ENCODE measurements at regions not wholly inside any gene's neighbourhood (a gene's known extent, or its start where the extent isn't known, plus 50 kb on each side); places are given as distances from the start of the nearest gene placed in this dataset.

- TF ChIP-seq, protein P1, sequence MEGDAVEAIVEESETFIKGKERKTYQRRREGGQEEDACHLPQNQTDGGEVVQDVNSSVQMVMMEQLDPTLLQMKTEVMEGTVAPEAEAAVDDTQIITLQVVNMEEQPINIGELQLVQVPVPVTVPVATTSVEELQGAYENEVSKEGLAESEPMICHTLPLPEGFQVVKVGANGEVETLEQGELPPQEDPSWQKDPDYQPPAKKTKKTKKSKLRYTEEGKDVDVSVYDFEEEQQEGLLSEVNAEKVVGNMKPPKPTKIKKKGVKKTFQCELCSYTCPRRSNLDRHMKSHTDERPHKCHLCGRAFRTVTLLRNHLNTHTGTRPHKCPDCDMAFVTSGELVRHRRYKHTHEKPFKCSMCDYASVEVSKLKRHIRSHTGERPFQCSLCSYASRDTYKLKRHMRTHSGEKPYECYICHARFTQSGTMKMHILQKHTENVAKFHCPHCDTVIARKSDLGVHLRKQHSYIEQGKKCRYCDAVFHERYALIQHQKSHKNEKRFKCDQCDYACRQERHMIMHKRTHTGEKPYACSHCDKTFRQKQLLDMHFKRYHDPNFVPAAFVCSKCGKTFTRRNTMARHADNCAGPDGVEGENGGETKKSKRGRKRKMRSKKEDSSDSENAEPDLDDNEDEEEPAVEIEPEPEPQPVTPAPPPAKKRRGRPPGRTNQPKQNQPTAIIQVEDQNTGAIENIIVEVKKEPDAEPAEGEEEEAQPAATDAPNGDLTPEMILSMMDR (conservative IDR thresholded peaks at IDR 0.05; ENCODE audit: low read depth, low read length) = no peak
- TF ChIP-seq POLR2A (IDR thresholded peaks at IDR 0.05; ENCODE audit: low read depth, low read length) (no peak), RAD21 (IDR thresholded peaks at IDR 0.05; ENCODE audit: low read length) (no peak), RCOR1 (IDR thresholded peaks at IDR 0.05; ENCODE audit: insufficient replicate concordance, low read length) (no peak), USF2 (IDR thresholded peaks at IDR 0.05; ENCODE audit: low read depth, low read length) (no peak), MAFK (IDR thresholded peaks at IDR 0.05; ENCODE audit: low read depth, low read length) (no peak), ELK1 (IDR thresholded peaks at IDR 0.05; ENCODE audit: borderline replicate concordance, low read depth, low read length) (no peak), FOS (IDR thresholded peaks at IDR 0.05; ENCODE audit: low read depth, low read length) (no peak), BHLHE40 (IDR thresholded peaks at IDR 0.05; ENCODE audit: low read depth, low read length) (no peak), SMC3 (IDR thresholded peaks at IDR 0.05; ENCODE audit: low read depth, low read length) (no peak), RFX5 (IDR thresholded peaks at IDR 0.05; ENCODE audit: low read depth, low read length) (no peak), MAZ (IDR thresholded peaks at IDR 0.05; ENCODE audit: borderline replicate concordance, low read depth, low read length) (no peak), MXI1 (IDR thresholded peaks at IDR 0.05; ENCODE audit: borderline replicate concordance, low read depth, low read length) (no peak)
These were observed 1262.2 kb downstream of the EFNA5 start for GRCh38 chr5:106408570-106408969.

Data from IMR-90 (cell line).